Brain microvascular endothelial cell (primary cell): ENCODE measurements at regions not wholly inside any gene's neighbourhood (a gene's known extent, or its start where the extent isn't known, plus 50 kb on each side); places are given as distances from the start of the nearest gene placed in this dataset.
A peak's percentile ranks its signal among the peaks of the same experiment; 100 is the strongest.

Experiments
- DNase-seq: peaks from one replicate; pipeline ENCODE4 v3.0.0-alpha.2; 2020
- H3K27ac ChIP-seq: fragments of 250-450 bp; sonication (Bioruptor Pico); 2 replicates; pipeline ENCODE4 v1.5.1; 2020; ENCODE audit warnings: mild to moderate bottlenecking, moderate library complexity
- H3K27me3 ChIP-seq: fragments of 250-450 bp; sonication (Bioruptor Pico); replicated peaks from 2 replicates; pipeline ENCODE4 v1.5.1; 2020; ENCODE audit warnings: mild to moderate bottlenecking
- H3K36me3 ChIP-seq: fragments of 250-450 bp; sonication (Bioruptor Pico); replicated peaks from 2 replicates; pipeline ENCODE4 v1.5.1; 2020; ENCODE audit warnings: mild to moderate bottlenecking
- H3K4me3 ChIP-seq: 2 replicates; pipeline ENCODE4 v1.5.1; 2011; ENCODE audit warnings: low read depth, mild to moderate bottlenecking, control low read depth, low read length, moderate library complexity
- in situ Hi-C: cut with HindIII; loops from 2 replicates; pipeline ENCODE4 v1.10.0; 2017; ENCODE audit warnings: low sequenced_read_pairs, low pct_ligation_motif_present
- TF ChIP-seq, protein P1 (sequence below): IDR thresholded peaks from 2 replicates; pipeline ENCODE4 v1.5.1; 2011; ENCODE audit warnings: low read depth, mild to moderate bottlenecking, moderate library complexity, low read length, control low read depth, inconsistent platforms; ENCODE audit errors: missing control alignments

- in situ Hi-C loops, result no loop called here
- TF ChIP-seq, protein P1, sequence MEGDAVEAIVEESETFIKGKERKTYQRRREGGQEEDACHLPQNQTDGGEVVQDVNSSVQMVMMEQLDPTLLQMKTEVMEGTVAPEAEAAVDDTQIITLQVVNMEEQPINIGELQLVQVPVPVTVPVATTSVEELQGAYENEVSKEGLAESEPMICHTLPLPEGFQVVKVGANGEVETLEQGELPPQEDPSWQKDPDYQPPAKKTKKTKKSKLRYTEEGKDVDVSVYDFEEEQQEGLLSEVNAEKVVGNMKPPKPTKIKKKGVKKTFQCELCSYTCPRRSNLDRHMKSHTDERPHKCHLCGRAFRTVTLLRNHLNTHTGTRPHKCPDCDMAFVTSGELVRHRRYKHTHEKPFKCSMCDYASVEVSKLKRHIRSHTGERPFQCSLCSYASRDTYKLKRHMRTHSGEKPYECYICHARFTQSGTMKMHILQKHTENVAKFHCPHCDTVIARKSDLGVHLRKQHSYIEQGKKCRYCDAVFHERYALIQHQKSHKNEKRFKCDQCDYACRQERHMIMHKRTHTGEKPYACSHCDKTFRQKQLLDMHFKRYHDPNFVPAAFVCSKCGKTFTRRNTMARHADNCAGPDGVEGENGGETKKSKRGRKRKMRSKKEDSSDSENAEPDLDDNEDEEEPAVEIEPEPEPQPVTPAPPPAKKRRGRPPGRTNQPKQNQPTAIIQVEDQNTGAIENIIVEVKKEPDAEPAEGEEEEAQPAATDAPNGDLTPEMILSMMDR, result no peak
- no peak for DNase-seq
- H3K4me3 ChIP-seq, result no peak overlapping the region
- H3K27me3 ChIP-seq, result no peaks in the 10 kb centered on the region
- no peaks in the 10 kb centered on the region for H3K36me3 ChIP-seq
- H3K27ac ChIP-seq, result no peak overlapping the region
Measured at GRCh38 chr2:196370381-196370780, 199.0 kb upstream of the STK17B start.

DNA sequence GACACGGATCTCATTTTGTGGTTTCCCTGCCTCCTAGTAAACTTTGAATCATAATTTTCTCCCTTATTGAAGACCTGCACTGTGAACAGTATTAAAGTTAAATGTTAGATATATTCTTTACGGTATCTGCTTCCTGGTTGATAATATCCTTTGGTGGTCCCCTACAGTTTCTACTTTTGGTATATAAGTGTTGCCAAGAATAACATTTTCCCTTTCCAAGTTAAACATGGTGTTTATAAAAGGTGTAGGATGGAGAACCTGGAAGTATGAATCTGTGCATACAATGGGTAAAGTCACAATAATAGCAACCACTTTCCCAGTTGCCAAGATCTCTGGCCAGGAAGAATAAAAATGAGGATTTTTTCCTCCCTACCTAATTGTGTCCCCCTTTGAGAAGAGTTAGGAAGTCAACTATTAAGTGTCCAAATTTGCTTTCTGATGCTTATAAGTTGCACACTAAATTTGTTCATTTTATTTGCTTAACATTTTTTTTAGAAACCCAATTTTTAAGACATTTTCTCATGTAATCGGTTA, 201.0 kb upstream of the STK17B start:
- TF ChIP-seq, protein P1, result no peak
- DNase-seq, result no peak
- in situ Hi-C loops, result no loop called here
- H3K36me3 ChIP-seq, result no peaks in the 10 kb centered on the region
- H3K27me3 ChIP-seq, result no peaks in the 10 kb centered on the region
- H3K4me3 ChIP-seq, result no peak overlapping the region
- no peak overlapping the region for H3K27ac ChIP-seq

DNA sequence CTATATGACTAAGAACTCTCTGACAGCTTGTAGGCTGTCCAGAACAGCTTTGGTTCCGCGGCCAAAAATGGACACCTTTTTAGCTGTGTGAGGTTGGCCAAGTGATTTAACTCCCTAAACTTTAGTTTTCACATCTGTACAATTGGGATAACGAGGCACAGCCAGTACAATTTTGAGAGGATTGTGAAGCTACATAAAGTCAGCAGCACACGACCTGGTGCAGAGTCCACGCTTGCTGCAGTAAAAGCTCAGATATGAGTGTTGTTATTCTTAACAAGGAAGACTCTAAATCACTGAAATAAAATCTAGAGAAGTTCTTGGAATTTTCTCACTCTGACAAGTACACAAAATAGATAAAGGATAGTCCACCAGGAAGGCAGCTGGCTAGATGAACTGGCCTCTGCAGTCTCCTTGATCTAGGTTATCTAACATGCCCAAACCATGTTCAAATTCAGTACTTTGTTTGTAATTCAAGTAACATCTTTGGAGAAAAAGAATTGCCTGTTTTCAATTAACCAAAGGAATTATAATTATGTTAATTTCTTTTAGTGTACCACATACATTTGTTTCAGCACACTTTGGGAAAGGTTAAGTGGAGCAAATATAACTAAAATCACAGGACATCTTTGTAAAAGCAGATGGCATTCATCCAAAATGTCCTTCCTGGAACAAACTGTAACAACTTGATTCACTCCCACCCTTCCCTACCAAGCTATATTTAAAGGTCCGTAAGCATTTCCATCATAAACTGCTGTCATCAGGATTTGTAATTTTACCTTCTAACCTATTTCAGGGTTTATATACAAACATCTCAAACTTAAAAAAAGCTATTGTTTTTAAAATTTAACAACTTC, 201.7 kb upstream of the STK17B start:
- H3K4me3 ChIP-seq, result no peak overlapping the region
- no peaks in the 10 kb centered on the region for H3K36me3 ChIP-seq
- in situ Hi-C loops, result no loop called here
- TF ChIP-seq, protein P1, result no peak
- H3K27me3 ChIP-seq, result no peaks in the 10 kb centered on the region
- no peak overlapping the region for H3K27ac ChIP-seq
- DNase-seq, result no peak

GRCh38 chr2:196376984-196377877, 205.9 kb upstream of the STK17B start:
- Histone ChIP-seq H3K36me3 (no peaks in the 10 kb centered on the region), H3K27me3 (no peaks in the 10 kb centered on the region), H3K4me3 (no peak overlapping the region), H3K27ac (no peak overlapping the region)
- peak; percentile 52 for DNase-seq
- in situ Hi-C loops, result no loop called here
- TF ChIP-seq, protein P1, result no peak

- in situ Hi-C loops, result no loop called here
Measured at GRCh38 chr2:196379600-196379999, 208.2 kb upstream of the STK17B start.

More at GRCh38 chr2:196379600-196379999, 208.2 kb upstream of the STK17B start:
- no peaks in the 10 kb centered on the region for H3K36me3 ChIP-seq
- TF ChIP-seq, protein P1, result no peak
- H3K27me3 ChIP-seq, result no peaks in the 10 kb centered on the region
- H3K27ac ChIP-seq, result no peak overlapping the region
- DNase-seq, result no peak
- H3K4me3 ChIP-seq, result no peak overlapping the region
